PC-3 (cell line): ENCODE measurements at regions not wholly inside any gene's neighbourhood (a gene's known extent, or its start where the extent isn't known, plus 50 kb on each side); places are given as distances from the start of the nearest gene placed in this dataset.

Experiments
- EZH2 ChIP-seq: fragments of 300-600 bp; sonication (generic); IDR thresholded peaks from one replicate; pipeline ENCODE4 v1.6.1; 2017; ENCODE audit warnings: antibody characterized with exemption, mild to moderate bottlenecking, low read length; ENCODE audit not compliant: unreplicated experiment
- TF ChIP-seq, protein P1 (sequence below): fragments of 300-600 bp; sonication (generic); conservative IDR thresholded peaks from 2 replicates; pipeline ENCODE4 v1.5.1; 2017; ENCODE audit warnings: antibody characterized with exemption, low read depth, mild to moderate bottlenecking, low read length

DNA sequence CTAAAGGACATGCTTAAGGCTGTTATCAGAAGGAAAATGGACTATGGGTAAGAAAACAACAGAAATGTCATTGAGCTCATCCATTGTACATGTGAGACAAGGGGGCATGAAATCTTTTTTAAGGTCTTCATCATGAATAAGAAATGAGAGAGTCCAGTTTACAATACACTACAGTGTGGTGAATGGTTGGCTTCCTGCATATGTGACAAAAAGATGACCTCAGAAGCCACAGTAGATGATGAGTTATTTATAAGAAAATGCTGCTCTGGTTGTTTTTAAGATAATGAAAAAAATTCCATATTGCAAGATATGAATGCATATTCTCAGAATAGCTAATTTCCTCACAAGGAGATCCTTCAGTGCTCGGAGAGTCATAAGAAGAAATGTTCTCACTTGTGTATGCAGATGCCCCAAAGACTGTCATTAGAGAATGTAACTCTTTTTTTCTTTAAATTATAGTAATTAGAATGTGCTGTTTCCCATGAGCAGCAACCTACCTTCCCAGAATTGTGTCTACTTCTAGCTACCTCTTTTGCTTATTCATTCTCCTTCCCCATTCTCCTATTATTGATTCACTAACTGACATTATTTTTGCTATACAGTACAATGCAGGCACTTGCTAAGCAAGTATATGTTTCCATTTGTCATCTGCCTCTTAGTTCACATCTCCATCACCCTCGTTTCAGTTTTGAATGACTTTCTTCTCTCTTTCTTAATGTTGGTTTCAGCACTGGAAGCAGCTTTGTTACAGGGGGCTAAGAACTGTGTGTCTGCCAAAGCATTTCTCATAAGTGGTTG, 152.0 kb upstream of the PEX5L start:
- TF ChIP-seq, protein P1, sequence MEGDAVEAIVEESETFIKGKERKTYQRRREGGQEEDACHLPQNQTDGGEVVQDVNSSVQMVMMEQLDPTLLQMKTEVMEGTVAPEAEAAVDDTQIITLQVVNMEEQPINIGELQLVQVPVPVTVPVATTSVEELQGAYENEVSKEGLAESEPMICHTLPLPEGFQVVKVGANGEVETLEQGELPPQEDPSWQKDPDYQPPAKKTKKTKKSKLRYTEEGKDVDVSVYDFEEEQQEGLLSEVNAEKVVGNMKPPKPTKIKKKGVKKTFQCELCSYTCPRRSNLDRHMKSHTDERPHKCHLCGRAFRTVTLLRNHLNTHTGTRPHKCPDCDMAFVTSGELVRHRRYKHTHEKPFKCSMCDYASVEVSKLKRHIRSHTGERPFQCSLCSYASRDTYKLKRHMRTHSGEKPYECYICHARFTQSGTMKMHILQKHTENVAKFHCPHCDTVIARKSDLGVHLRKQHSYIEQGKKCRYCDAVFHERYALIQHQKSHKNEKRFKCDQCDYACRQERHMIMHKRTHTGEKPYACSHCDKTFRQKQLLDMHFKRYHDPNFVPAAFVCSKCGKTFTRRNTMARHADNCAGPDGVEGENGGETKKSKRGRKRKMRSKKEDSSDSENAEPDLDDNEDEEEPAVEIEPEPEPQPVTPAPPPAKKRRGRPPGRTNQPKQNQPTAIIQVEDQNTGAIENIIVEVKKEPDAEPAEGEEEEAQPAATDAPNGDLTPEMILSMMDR, result no peak
- no peak for TF ChIP-seq EZH2
